IMR-90 (cell line): ENCODE measurements at regions not wholly inside any gene's neighbourhood (a gene's known extent, or its start where the extent isn't known, plus 50 kb on each side); places are given as distances from the start of the nearest gene placed in this dataset.
A peak's percentile ranks its signal among the peaks of the same experiment; 100 is the strongest.

Experiments used
- ATAC-seq: fragments of 200-7000 bp; cut with Tn5 transposase; 2 replicates; pipeline ENCODE4 v1.9.1; 2020; ENCODE audit warnings: low read depth, mild to moderate bottlenecking, moderate library complexity
- BruUV-seq: library from RNA; stranded (reverse); fragments of 400-500 nt; replicated peaks from 2 replicates; lab custom pipeline; 2021; lab: Mats Ljungman, UMichigan
- CTCF ChIA-PET: fragments of 300-600 bp; formaldehyde crosslinking; extraction: SDS; loops from one replicate; lab custom pipeline; 2021; ENCODE audit warnings: antibody characterized with exemption; lab: Yijun Ruan, JAX
- POLR2A ChIA-PET: fragments of 300-600 bp; sonication (Branson Sonifier 250); formaldehyde crosslinking; loops from one replicate; lab custom pipeline; 2022; ENCODE audit warnings: antibody characterized with exemption; ENCODE audit not compliant: unreplicated experiment; lab: Charles Lee
- DNase-seq: peaks from one replicate; pipeline ENCODE4 v3.0.0; 2013
- H2AFZ ChIP-seq: replicated peaks from 2 replicates; pipeline ENCODE3; 2013; ENCODE audit warnings: low read length, mild to moderate bottlenecking; ENCODE audit not compliant: poor library complexity
- H2AK5ac ChIP-seq: 2 replicates; pipeline ENCODE4 v1.6.1; 2013; ENCODE audit warnings: low read depth, low read length, inconsistent platforms
- H2AK9ac ChIP-seq: replicated peaks from 2 replicates; pipeline ENCODE3; 2013; ENCODE audit warnings: mild to moderate bottlenecking, low read depth, low read length, moderate library complexity; ENCODE audit not compliant: poor library complexity
- H2BK120ac ChIP-seq: 2 replicates; pipeline ENCODE4 v1.6.1; 2013; ENCODE audit warnings: low read depth, low read length, inconsistent platforms
- H2BK15ac ChIP-seq: 3 replicates; pipeline ENCODE4 v1.6.1; 2013; ENCODE audit warnings: low read depth, low read length, inconsistent platforms
- H2BK20ac ChIP-seq: 2 replicates; pipeline ENCODE4 v1.6.1; 2013; ENCODE audit warnings: low read depth, mild to moderate bottlenecking, inconsistent platforms, low read length, moderate library complexity
- H2BK5ac ChIP-seq: 2 replicates; pipeline ENCODE4 v1.6.1; 2013; ENCODE audit warnings: mild to moderate bottlenecking, low read depth, low read length, inconsistent platforms; ENCODE audit not compliant: poor library complexity, severe bottlenecking
- H3K14ac ChIP-seq: replicated peaks from 2 replicates; pipeline ENCODE4 v1.6.1; 2013; ENCODE audit warnings: low read depth, low read length, inconsistent platforms
- H3K18ac ChIP-seq: 2 replicates; pipeline ENCODE4 v1.6.1; 2013; ENCODE audit warnings: low read depth, low read length, control low read depth
- H3K23ac ChIP-seq: 2 replicates; pipeline ENCODE4 v1.6.1; 2013; ENCODE audit warnings: low read depth, low read length, inconsistent platforms
- H3K27ac ChIP-seq: 2 replicates; pipeline ENCODE4 v1.5.1; 2013; ENCODE audit warnings: mild to moderate bottlenecking, control low read depth, low read length; ENCODE audit not compliant: insufficient read depth
- H3K27me3 ChIP-seq: 2 replicates; pipeline ENCODE4 v1.6.1; 2013; ENCODE audit warnings: low read length; ENCODE audit not compliant: control insufficient read depth, insufficient read depth
- H3K36me3 ChIP-seq: 2 replicates; pipeline ENCODE4 v1.6.1; 2013; ENCODE audit warnings: low read length, mixed read lengths; ENCODE audit not compliant: control insufficient read depth, insufficient read depth
- H3K4ac ChIP-seq: 2 replicates; pipeline ENCODE4 v1.6.1; 2013; ENCODE audit warnings: low read depth, low read length, inconsistent platforms
- H3K4me1 ChIP-seq: 2 replicates; pipeline ENCODE4 v1.6.1; 2013; ENCODE audit warnings: low read length, mixed read lengths; ENCODE audit not compliant: control insufficient read depth, insufficient read depth
- H3K4me2 ChIP-seq: 2 replicates; pipeline ENCODE4 v1.6.1; 2013; ENCODE audit warnings: low read depth, mild to moderate bottlenecking, control low read depth, low read length, moderate library complexity
- H3K4me3 ChIP-seq: 2 replicates; pipeline ENCODE4 v1.5.1; 2013; ENCODE audit warnings: low read depth, mild to moderate bottlenecking, control low read depth, low read length, moderate library complexity; ENCODE audit not compliant: insufficient read depth
- H3K56ac ChIP-seq: 2 replicates; pipeline ENCODE4 v1.6.1; 2013; ENCODE audit warnings: low read length, inconsistent platforms; ENCODE audit not compliant: insufficient read depth; ENCODE audit errors: extremely low read depth
- H3K79me1 ChIP-seq, 2 experiments: 2 replicates each; pipeline ENCODE4 v1.6.1; 2013; ENCODE audit warnings: low read length in 2 of 2, inconsistent platforms in 1 of 2, low read depth in 1 of 2
- H3K9ac ChIP-seq: 2 replicates; pipeline ENCODE4 v1.6.1; 2013; ENCODE audit warnings: low read depth, low read length, control low read depth
- H3K9me1 ChIP-seq: 2 replicates; pipeline ENCODE4 v1.6.1; 2013; ENCODE audit warnings: low read length, inconsistent platforms; ENCODE audit not compliant: insufficient read depth
- H3K9me3 ChIP-seq: 2 replicates; pipeline ENCODE4 v1.6.1; 2013; ENCODE audit warnings: low read length; ENCODE audit not compliant: control insufficient read depth, insufficient read depth
- H4K20me1 ChIP-seq: 2 replicates; pipeline ENCODE4 v1.6.1; 2013; ENCODE audit warnings: low read length, inconsistent platforms; ENCODE audit not compliant: insufficient read depth
- H4K5ac ChIP-seq: 2 replicates; pipeline ENCODE4 v1.6.1; 2013; ENCODE audit warnings: mild to moderate bottlenecking, low read depth, low read length, control low read depth
- H4K8ac ChIP-seq, 2 experiments: 2 replicates each; pipeline ENCODE4 v1.6.1; 2013; ENCODE audit warnings: low read depth in 2 of 2, low read length in 2 of 2, control low read depth in 1 of 2, inconsistent platforms in 1 of 2
- H4K91ac ChIP-seq: 2 replicates; pipeline ENCODE4 v1.6.1; 2013; ENCODE audit warnings: low read depth, low read length, inconsistent platforms; ENCODE audit not compliant: insufficient read depth
- BHLHE40 ChIP-seq: fragments of 150-350 bp; IDR thresholded peaks from 2 replicates; pipeline ENCODE4 v1.6.1; 2016; ENCODE audit warnings: mild to moderate bottlenecking, low read depth, low read length
- CEBPB ChIP-seq: IDR thresholded peaks from 2 replicates; pipeline ENCODE4 v1.6.1; 2012; ENCODE audit warnings: low read depth, low read length, improper control_type of control experiment
- CHD1 ChIP-seq: IDR thresholded peaks from 2 replicates; pipeline ENCODE4 v1.6.1; 2012; ENCODE audit warnings: low read depth, low read length, improper control_type of control experiment
- CTCF ChIP-seq: conservative IDR thresholded peaks from 2 replicates; pipeline ENCODE4 v1.5.1; 2012; ENCODE audit warnings: mild to moderate bottlenecking, low read depth, low read length, improper control_type of control experiment
- FOS ChIP-seq: fragments of 150-350 bp; IDR thresholded peaks from 2 replicates; pipeline ENCODE4 v1.6.1; 2016; ENCODE audit warnings: low read depth, low read length
- MAFK ChIP-seq: IDR thresholded peaks from 2 replicates; pipeline ENCODE4 v1.6.1; 2012; ENCODE audit warnings: low read depth, low read length, improper control_type of control experiment
- MAZ ChIP-seq: IDR thresholded peaks from 2 replicates; pipeline ENCODE4 v1.6.1; 2012; ENCODE audit warnings: low read depth, mild to moderate bottlenecking, low read length, improper control_type of control experiment, moderate library complexity, borderline replicate concordance
- MXI1 ChIP-seq: IDR thresholded peaks from 2 replicates; pipeline ENCODE4 v1.6.1; 2012; ENCODE audit warnings: low read depth, mild to moderate bottlenecking, low read length, moderate library complexity, borderline replicate concordance
- NFE2L2 ChIP-seq: fragments of 150-350 bp; IDR thresholded peaks from 2 replicates; pipeline ENCODE4 v1.6.1; 2016; ENCODE audit warnings: low read depth, mild to moderate bottlenecking, low read length
- POLR2A ChIP-seq: IDR thresholded peaks from 2 replicates; pipeline ENCODE4 v1.6.1; 2012; ENCODE audit warnings: mild to moderate bottlenecking, low read depth, low read length
- RAD21 ChIP-seq: IDR thresholded peaks from 2 replicates; pipeline ENCODE4 v1.6.1; 2012; ENCODE audit warnings: low read length, improper control_type of control experiment
- RCOR1 ChIP-seq: IDR thresholded peaks from 2 replicates; pipeline ENCODE4 v1.6.1; 2012; ENCODE audit warnings: mild to moderate bottlenecking, low read length, improper control_type of control experiment; ENCODE audit not compliant: insufficient replicate concordance
- RFX5 ChIP-seq: IDR thresholded peaks from 2 replicates; pipeline ENCODE4 v1.8.0; 2012; ENCODE audit warnings: low read depth, mild to moderate bottlenecking, low read length, moderate library complexity
- SMC3 ChIP-seq: fragments of 150-350 bp; IDR thresholded peaks from 2 replicates; pipeline ENCODE4 v1.6.1; 2016; ENCODE audit warnings: low read depth, mild to moderate bottlenecking, antibody characterized with exemption, low read length, moderate library complexity
- USF2 ChIP-seq: fragments of 150-350 bp; IDR thresholded peaks from 2 replicates; pipeline ENCODE4 v1.6.1; 2017; ENCODE audit warnings: mild to moderate bottlenecking, antibody characterized with exemption, low read length, low read depth
- dilution Hi-C: fragments of 300-500 bp; cut with HindIII; formaldehyde crosslinking; loops from one replicate; pipeline ENCODE4 v1.14.3; 2018; ENCODE audit warnings: low sequenced_read_pairs; ENCODE audit not compliant: unreplicated experiment
- in situ Hi-C: fragments of 300-500 bp; cut with MboI; formaldehyde crosslinking; loops from 3 replicates; pipeline ENCODE4 v1.14.3; 2019; ENCODE audit warnings: low sequenced_read_pairs, inconsistent platforms, mixed read lengths
- intact Hi-C: fragments of 100-400 bp; cut with micrococcal nuclease; formaldehyde crosslinking; loops from 2 replicates; pipeline ENCODE4 v1.10.0; 2022
- TF ChIP-seq, protein P1 (sequence below): fragments of 150-350 bp; IDR thresholded peaks from 2 replicates; pipeline ENCODE4 v1.6.1; 2016; ENCODE audit warnings: low read depth, mild to moderate bottlenecking, low read length, moderate library complexity, borderline replicate concordance

GRCh38 chr18:22689712-22690111 lies 243.4 kb upstream of the RBBP8 start:
- TF ChIP-seq, protein P1, sequence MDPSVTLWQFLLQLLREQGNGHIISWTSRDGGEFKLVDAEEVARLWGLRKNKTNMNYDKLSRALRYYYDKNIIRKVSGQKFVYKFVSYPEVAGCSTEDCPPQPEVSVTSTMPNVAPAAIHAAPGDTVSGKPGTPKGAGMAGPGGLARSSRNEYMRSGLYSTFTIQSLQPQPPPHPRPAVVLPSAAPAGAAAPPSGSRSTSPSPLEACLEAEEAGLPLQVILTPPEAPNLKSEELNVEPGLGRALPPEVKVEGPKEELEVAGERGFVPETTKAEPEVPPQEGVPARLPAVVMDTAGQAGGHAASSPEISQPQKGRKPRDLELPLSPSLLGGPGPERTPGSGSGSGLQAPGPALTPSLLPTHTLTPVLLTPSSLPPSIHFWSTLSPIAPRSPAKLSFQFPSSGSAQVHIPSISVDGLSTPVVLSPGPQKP: no peak
- TF ChIP-seq MAFK (no peak), RAD21 (no peak), MXI1 (no peak), RCOR1 (no peak), CTCF (no peak), USF2 (no peak), POLR2A (no peak), CHD1 (no peak), SMC3 (no peak), NFE2L2 (no peak), BHLHE40 (no peak), MAZ (no peak), RFX5 (no peak), CEBPB (no peak), FOS (no peak)
- no TSS peak for BruUV-seq
- no peak for ATAC-seq
- Histone ChIP-seq H3K4me2 (no peak overlapping the region), H2BK5ac (no peak overlapping the region), H3K18ac (peak overlapping the region; percentile 93), H3K14ac (peak overlapping the region; percentile 83), H2AK9ac (peak overlapping the region; percentile 68), H4K20me1 (no peaks in the 10 kb centered on the region), H3K36me3 (no peaks in the 10 kb centered on the region), H3K27ac (no peak overlapping the region), H3K27me3 (no peaks in the 10 kb centered on the region), H3K9me1 (peaks cover 8% of the 10 kb centered on the region), H3K23ac (peak overlapping the region; percentile 7; the same call in 1 of the 2 replicates), H4K8ac (peak overlapping the region; percentile 78 to 89), H3K9ac (no peak overlapping the region), H3K4ac (peak overlapping the region; percentile 48), H2AK5ac (peak overlapping the region; percentile 94), H3K4me3 (no peak overlapping the region), H3K79me1 (no peaks in the 10 kb centered on the region), H3K4me1 (peaks cover 17% of the 10 kb centered on the region), H2BK15ac (peak overlapping the region; percentile 63; the same call in 2 of the 3 replicates), H2BK120ac (peak overlapping the region; percentile 76), H4K5ac (peak overlapping the region; percentile 97), H4K91ac (peak overlapping the region; percentile 85; the same call in 1 of the 2 replicates), H2BK20ac (peak overlapping the region; percentile 44; the same call in 1 of the 2 replicates), H3K56ac (no peak overlapping the region), H2AFZ (peak overlapping the region; percentile 64), H3K9me3 (no peaks in the 10 kb centered on the region)
- in situ Hi-C loops: no loop called here
- ChIA-PET CTCF (no interaction called here), POLR2A (no interaction called here)
- no peak for DNase-seq
- intact Hi-C loops: no loop called here
- dilution Hi-C loops: no loop called here
